DOHH2 (cell line): ENCODE measurements at regions not wholly inside any gene's neighbourhood (a gene's known extent, or its start where the extent isn't known, plus 50 kb on each side); places are given as distances from the start of the nearest gene placed in this dataset.

Source experiments
- CTCF ChIP-seq: fragments of 200-600 bp; sonication (generic); IDR thresholded peaks from one replicate; pipeline ENCODE4 v1.5.1; 2014; ENCODE audit warnings: antibody characterized with exemption, mild to moderate bottlenecking, low read depth, low read length; ENCODE audit not compliant: poor library complexity, severe bottlenecking
- EZH2phosphoT487 ChIP-seq: fragments of 200-600 bp; sonication (generic); IDR thresholded peaks from 2 replicates; pipeline ENCODE4 v1.6.1; 2017; ENCODE audit warnings: borderline replicate concordance, mild to moderate bottlenecking, antibody characterized with exemption, low read length, moderate library complexity, mixed read lengths

DNA sequence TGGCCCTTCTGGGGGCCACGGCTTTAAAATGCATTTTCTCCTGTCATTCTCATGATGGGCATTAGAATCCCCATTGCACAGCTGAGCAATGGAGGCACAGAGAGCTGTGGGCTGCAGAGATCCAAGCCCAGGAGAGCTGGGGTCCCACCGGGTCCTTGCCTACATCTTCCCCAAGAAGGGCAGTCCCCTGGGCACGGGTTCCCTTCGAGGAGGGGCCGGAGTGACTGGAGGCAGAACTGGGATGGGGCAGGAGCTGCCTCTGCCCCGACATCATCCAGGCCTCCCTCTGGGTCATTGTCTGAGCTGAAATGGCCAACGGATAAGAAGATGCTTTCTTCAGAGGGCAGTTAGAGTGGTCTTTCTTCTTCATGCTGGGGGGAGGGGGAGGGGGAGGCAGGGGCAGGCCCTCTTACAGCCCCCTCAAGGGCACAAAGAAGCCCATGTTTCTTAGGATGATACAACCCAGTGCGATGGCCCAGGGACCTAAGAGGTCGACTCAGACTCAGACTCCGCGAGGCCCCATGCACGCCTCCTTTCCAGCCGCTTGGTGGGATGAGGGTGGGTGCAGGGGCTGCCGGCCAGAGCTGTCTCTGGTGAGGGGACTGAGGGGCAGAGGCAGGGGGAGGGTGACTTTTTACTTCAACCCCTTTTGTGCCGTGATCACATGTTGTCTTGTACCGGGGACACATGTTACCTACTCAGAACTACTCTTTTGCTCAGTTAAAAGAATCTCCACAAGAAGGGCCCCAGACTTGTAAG, 112.4 kb upstream of the IRX2 start:
- TF ChIP-seq CTCF (no peak), EZH2phosphoT487 (no peak)
